ENCODE measurements at regions not wholly inside any gene's neighbourhood (a gene's known extent, or its start where the extent isn't known, plus 50 kb on each side); places are given as distances from the start of the nearest gene placed in this dataset.

DNA sequence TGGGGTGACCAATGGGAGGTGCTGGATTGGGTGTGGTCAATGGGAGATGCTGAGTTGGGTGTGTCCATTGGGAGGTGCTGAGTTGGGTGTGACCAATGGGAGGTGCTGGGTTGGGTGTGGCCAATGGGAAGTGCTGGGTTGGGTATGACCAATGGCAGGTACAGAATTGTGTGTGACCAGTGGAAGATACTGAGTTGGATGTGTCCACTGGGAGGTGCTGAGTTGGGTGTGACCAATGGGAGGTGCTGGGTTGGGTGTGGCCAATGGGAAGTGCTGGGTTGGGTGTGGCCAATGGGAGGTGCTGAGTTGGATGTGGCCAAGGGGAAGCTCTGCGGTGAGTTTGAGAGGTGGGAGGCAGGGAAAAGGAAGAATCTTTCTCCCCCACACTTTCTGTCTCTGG is 250.0 kb upstream of the PROK2 start:
- CTCF ChIA-PET, result no interaction called here
- Histone ChIP-seq H3K4me1 (ENCODE audit: insufficient read depth, low read length, poor library complexity, severe bottlenecking) (no peaks in the 10 kb centered on the region), H3K27ac (ENCODE audit: low read depth, low read length, poor library complexity, severe bottlenecking) (no peak overlapping the region), H3K36me3 (ENCODE audit: insufficient read depth, low read length, poor library complexity, severe bottlenecking) (no peaks in the 10 kb centered on the region), H3K27me3 (replicated peaks; ENCODE audit: insufficient read depth, low read depth, low read length, poor library complexity) (no peaks in the 10 kb centered on the region), H3K4me3 (ENCODE audit: low read depth, low read length, poor library complexity, severe bottlenecking) (no peak overlapping the region), H3K9me3 (ENCODE audit: low read depth, low read length, poor library complexity, severe bottlenecking) (no peaks in the 10 kb centered on the region)
- intact Hi-C loops (cut with micrococcal nuclease; ENCODE audit: unreplicated experiment), result no loop called here
- POLR2A ChIA-PET (ENCODE audit: low non-redundant PET), result no interaction called here
- no TSS peak for BruUV-seq (replicated peaks)
- no peak for DNase-seq (ENCODE audit: low spot score)
- TF ChIP-seq, protein P1, sequence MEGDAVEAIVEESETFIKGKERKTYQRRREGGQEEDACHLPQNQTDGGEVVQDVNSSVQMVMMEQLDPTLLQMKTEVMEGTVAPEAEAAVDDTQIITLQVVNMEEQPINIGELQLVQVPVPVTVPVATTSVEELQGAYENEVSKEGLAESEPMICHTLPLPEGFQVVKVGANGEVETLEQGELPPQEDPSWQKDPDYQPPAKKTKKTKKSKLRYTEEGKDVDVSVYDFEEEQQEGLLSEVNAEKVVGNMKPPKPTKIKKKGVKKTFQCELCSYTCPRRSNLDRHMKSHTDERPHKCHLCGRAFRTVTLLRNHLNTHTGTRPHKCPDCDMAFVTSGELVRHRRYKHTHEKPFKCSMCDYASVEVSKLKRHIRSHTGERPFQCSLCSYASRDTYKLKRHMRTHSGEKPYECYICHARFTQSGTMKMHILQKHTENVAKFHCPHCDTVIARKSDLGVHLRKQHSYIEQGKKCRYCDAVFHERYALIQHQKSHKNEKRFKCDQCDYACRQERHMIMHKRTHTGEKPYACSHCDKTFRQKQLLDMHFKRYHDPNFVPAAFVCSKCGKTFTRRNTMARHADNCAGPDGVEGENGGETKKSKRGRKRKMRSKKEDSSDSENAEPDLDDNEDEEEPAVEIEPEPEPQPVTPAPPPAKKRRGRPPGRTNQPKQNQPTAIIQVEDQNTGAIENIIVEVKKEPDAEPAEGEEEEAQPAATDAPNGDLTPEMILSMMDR (conservative IDR thresholded peaks at IDR 0.05; ENCODE audit: low read depth, low read length), result no peak
- TF ChIP-seq EZH2 (IDR thresholded peaks at IDR 0.05; ENCODE audit: borderline replicate concordance, low read depth, low read length, poor library complexity, severe bottlenecking), result no peak

DNA sequence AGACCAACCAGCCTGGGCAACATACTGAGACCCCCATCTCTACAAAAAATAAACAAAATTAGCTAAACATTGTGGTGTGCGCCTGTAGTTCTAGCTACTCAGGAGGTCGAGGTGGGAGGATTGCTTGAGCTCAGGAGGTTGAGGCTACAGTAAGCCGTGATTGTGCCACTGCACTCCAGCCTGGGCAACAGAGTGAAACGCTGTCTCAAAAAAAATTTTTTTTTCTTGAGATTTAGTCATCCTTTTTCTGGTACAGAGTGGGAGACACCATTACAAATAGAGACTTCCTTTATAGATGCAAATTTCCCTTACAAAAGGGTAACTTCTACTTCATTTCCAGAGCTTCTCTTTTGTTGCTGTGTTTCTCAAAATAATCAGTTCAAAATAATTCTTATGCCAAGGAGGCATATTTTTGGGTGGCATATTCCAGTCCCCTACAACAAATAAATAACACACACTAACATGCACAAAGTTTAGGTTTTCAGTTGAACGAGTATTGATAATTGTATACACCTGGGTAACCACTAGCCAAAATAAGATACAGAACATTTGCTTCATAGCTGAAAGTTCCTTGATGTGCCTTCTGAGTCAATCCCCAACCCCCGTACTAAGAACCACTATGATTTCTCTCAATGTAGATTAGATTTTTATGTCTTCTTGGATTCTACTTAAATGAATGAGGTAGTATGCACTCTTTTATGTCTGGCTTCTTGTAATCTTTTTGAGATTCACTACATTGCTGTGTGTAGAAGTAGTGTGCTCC is 248.9 kb upstream of the PROK2 start:
- ChIA-PET POLR2A (ENCODE audit: low non-redundant PET) (no interaction called here), CTCF (no interaction called here)

DNA sequence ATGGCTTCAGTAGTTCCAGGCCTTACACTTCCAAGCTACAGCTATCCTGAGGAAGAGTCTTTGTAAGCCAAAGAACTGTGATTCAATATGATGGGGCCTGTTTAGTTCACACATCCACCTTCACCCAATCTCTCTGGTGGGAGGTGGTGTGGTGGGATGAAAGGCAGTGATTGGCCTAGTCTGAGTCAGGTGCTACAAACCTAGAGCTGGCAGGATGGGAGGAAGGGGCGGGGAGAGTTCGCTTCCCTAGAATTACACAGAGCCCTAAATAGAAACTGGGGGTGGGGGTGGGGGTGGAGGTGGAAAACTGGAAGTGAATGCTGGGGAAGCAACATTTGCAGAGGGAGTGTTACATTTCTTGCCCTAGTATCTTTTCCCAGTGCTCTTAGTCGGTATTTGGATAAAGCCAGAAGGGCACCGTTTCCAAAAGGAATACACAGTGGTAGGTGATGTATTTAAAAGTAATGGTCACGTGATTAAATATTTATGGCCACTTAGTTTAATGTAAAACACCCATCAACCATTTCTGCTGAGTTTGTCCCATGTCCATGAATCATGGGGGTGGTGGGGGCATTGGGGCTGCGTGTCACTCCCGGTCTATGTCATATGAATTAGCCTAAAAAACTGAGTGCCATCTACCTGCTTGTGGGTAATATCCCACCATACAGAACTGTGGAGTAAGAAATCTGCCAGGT is 247.6 kb upstream of the PROK2 start:
- CTCF ChIA-PET, result no interaction called here

More for the DNA sequence above, 248.9 kb upstream of the PROK2 start:
- no peaks in the 10 kb centered on the region for H3K9me3 ChIP-seq (ENCODE audit: low read depth, low read length, poor library complexity, severe bottlenecking)
- intact Hi-C loops (cut with micrococcal nuclease; ENCODE audit: unreplicated experiment), result no loop called here
- H3K4me1 ChIP-seq (ENCODE audit: insufficient read depth, low read length, poor library complexity, severe bottlenecking), result no peaks in the 10 kb centered on the region
- no peaks in the 10 kb centered on the region for H3K36me3 ChIP-seq (ENCODE audit: insufficient read depth, low read length, poor library complexity, severe bottlenecking)
- no peaks in the 10 kb centered on the region for H3K27me3 ChIP-seq (replicated peaks; ENCODE audit: insufficient read depth, low read depth, low read length, poor library complexity)
- no TSS peak for BruUV-seq (replicated peaks)
- no peak overlapping the region for H3K27ac ChIP-seq (ENCODE audit: low read depth, low read length, poor library complexity, severe bottlenecking)
- no peak for DNase-seq (ENCODE audit: low spot score)
- H3K4me3 ChIP-seq (ENCODE audit: low read depth, low read length, poor library complexity, severe bottlenecking), result no peak overlapping the region
- no peak for TF ChIP-seq EZH2 (IDR thresholded peaks at IDR 0.05; ENCODE audit: borderline replicate concordance, low read depth, low read length, poor library complexity, severe bottlenecking)
- TF ChIP-seq, protein P1 (conservative IDR thresholded peaks at IDR 0.05; ENCODE audit: low read depth, low read length), result no peak

More for the DNA sequence above, 247.6 kb upstream of the PROK2 start:
- no peaks in the 10 kb centered on the region for H3K9me3 ChIP-seq (ENCODE audit: low read depth, low read length, poor library complexity, severe bottlenecking)
- intact Hi-C loops (cut with micrococcal nuclease; ENCODE audit: unreplicated experiment), result no loop called here
- POLR2A ChIA-PET (ENCODE audit: low non-redundant PET), result no interaction called here
- H3K36me3 ChIP-seq (ENCODE audit: insufficient read depth, low read length, poor library complexity, severe bottlenecking), result no peaks in the 10 kb centered on the region
- no peak overlapping the region for H3K4me3 ChIP-seq (ENCODE audit: low read depth, low read length, poor library complexity, severe bottlenecking)
- no peaks in the 10 kb centered on the region for H3K27me3 ChIP-seq (replicated peaks; ENCODE audit: insufficient read depth, low read depth, low read length, poor library complexity)
- no peak for DNase-seq (ENCODE audit: low spot score)
- no peaks in the 10 kb centered on the region for H3K4me1 ChIP-seq (ENCODE audit: insufficient read depth, low read length, poor library complexity, severe bottlenecking)
- no TSS peak for BruUV-seq (replicated peaks)
- no peak overlapping the region for H3K27ac ChIP-seq (ENCODE audit: low read depth, low read length, poor library complexity, severe bottlenecking)
- no peak for TF ChIP-seq EZH2 (IDR thresholded peaks at IDR 0.05; ENCODE audit: borderline replicate concordance, low read depth, low read length, poor library complexity, severe bottlenecking)
- TF ChIP-seq, protein P1 (conservative IDR thresholded peaks at IDR 0.05; ENCODE audit: low read depth, low read length), result no peak
